Endothelial cell of umbilical vein (primary cell): ENCODE measurements at regions not wholly inside any gene's neighbourhood (a gene's known extent, or its start where the extent isn't known, plus 50 kb on each side); places are given as distances from the start of the nearest gene placed in this dataset.

Source experiments
- BruUV-seq: library from RNA; stranded (reverse); fragments of 400-500 nt; replicated peaks from 2 replicates; lab custom pipeline; 2021; lab: Mats Ljungman, UMichigan
- CTCF ChIA-PET: fragments of 300-600, 350-600 bp; sonication (Branson Sonifier 250); formaldehyde crosslinking; loops from one replicate; lab custom pipeline; 2021; ENCODE audit warnings: antibody characterized with exemption, inconsistent platforms; lab: Charles Lee
- POLR2A ChIA-PET: fragments of 300-600, 350-600 bp; sonication (Branson Sonifier 250); formaldehyde crosslinking; loops from one replicate; lab custom pipeline; 2021; ENCODE audit warnings: antibody characterized with exemption, inconsistent platforms; lab: Charles Lee
- DNase-seq: peaks from one replicate; pipeline ENCODE4 v3.0.0-alpha.2; 2011; ENCODE audit warnings: low read depth, low spot score
- FAIRE-seq: peaks from 2 replicates; lab custom pipeline; 2011; peaks lifted over from hg19 to GRCh38; lab: Jason Lieb, UNC
- H2AFZ ChIP-seq: 2 replicates; pipeline ENCODE4 v1.6.0; 2012; ENCODE audit warnings: low read depth, low read length, control low read depth, inconsistent platforms
- H3K27ac ChIP-seq: 2 replicates; pipeline ENCODE4 v1.5.1; 2011; ENCODE audit warnings: low read depth, mild to moderate bottlenecking, control low read depth, low read length, moderate library complexity; ENCODE audit not compliant: insufficient read depth
- H3K27me3 ChIP-seq, 2 experiments: 2 replicates each; pipeline versions ENCODE4 v1.6.0 to v1.6.1; 2011; ENCODE audit warnings: low read length in 2 of 2, mixed read lengths in 1 of 2; ENCODE audit not compliant: control insufficient read depth in 2 of 2, insufficient read depth in 2 of 2
- H3K36me3 ChIP-seq, 2 experiments: 2 replicates in 1 of 2; 3 replicates in 1 of 2; pipeline ENCODE4 v1.5.1; 2011; ENCODE audit warnings: low read length in 2 of 2, mild to moderate bottlenecking in 1 of 2, moderate library complexity in 1 of 2; ENCODE audit not compliant: control insufficient read depth in 2 of 2, insufficient read depth in 2 of 2; ENCODE audit errors: extremely low read depth in 1 of 2
- H3K4me1 ChIP-seq: 3 replicates; pipeline ENCODE4 v1.5.1; 2011; ENCODE audit warnings: mild to moderate bottlenecking, low read length; ENCODE audit not compliant: control insufficient read depth, insufficient read depth; ENCODE audit errors: extremely low read depth
- H3K4me2 ChIP-seq: 2 replicates; pipeline ENCODE4 v1.6.1; 2011; ENCODE audit warnings: low read length, control low read depth, mixed read lengths; ENCODE audit not compliant: insufficient read depth
- H3K4me3 ChIP-seq, 3 experiments: fragments of 200-600 bp in 1 of 3; sonication (generic), shearing (Covaris generic) in 1 of 3; replicated peaks in 1 of 3; 2 replicates each; pipeline ENCODE4 v1.5.1; 2011 to 2016; ENCODE audit warnings: control low read depth in 3 of 3, low read length in 3 of 3, mild to moderate bottlenecking in 2 of 3, inconsistent platforms in 1 of 3, low read depth in 1 of 3, moderate library complexity in 1 of 3; ENCODE audit not compliant: insufficient read depth in 1 of 3
- H3K79me2 ChIP-seq: 2 replicates; pipeline ENCODE4 v1.6.0; 2012; ENCODE audit warnings: low read length, inconsistent platforms; ENCODE audit not compliant: control insufficient read depth, insufficient read depth
- H3K9ac ChIP-seq: replicated peaks from 2 replicates; pipeline ENCODE3; 2011; ENCODE audit warnings: low read length, control low read depth; ENCODE audit not compliant: insufficient read depth; ENCODE audit errors: extremely low read depth
- H3K9me1 ChIP-seq: replicated peaks from 3 replicates; pipeline ENCODE4 v1.6.0; 2011; ENCODE audit warnings: mild to moderate bottlenecking, low read length; ENCODE audit not compliant: control insufficient read depth, insufficient read depth; ENCODE audit errors: extremely low read depth
- H3K9me3 ChIP-seq: replicated peaks from 2 replicates; pipeline ENCODE4 v1.5.1; 2012; ENCODE audit warnings: low read length, inconsistent platforms; ENCODE audit not compliant: control insufficient read depth, insufficient read depth
- H4K20me1 ChIP-seq: replicated peaks from 2 replicates; pipeline ENCODE3; 2011; ENCODE audit warnings: mild to moderate bottlenecking, low read length; ENCODE audit not compliant: control insufficient read depth, insufficient read depth; ENCODE audit errors: extremely low read depth
- CTCF ChIP-seq, 2 donors: IDR thresholded peaks; 1 replicate in 1 of 2; 2 replicates in 1 of 2; pipeline ENCODE4 v1.5.1; 2011; ENCODE audit warnings: low read length in 2 of 2, mild to moderate bottlenecking in 2 of 2, moderate library complexity in 2 of 2, control low read depth in 1 of 2, inconsistent platforms in 1 of 2, low read depth in 1 of 2; ENCODE audit not compliant: insufficient read depth in 1 of 2; ENCODE audit errors: extremely low read depth in 1 of 2
- EZH2 ChIP-seq: IDR thresholded peaks from 2 replicates; pipeline ENCODE4 v1.6.1; 2012; ENCODE audit warnings: borderline replicate concordance, low read depth, mild to moderate bottlenecking, moderate library complexity, low read length, inconsistent platforms; ENCODE audit not compliant: severe bottlenecking
- FOS ChIP-seq: IDR thresholded peaks from 2 replicates; pipeline ENCODE4 v1.6.1; 2011; ENCODE audit warnings: mild to moderate bottlenecking, low read length, moderate library complexity, borderline replicate concordance; ENCODE audit not compliant: insufficient read depth
- GATA2 ChIP-seq: IDR thresholded peaks from 2 replicates; pipeline ENCODE4 v1.7.0; 2011; ENCODE audit warnings: low read depth, mild to moderate bottlenecking, moderate library complexity, mixed read lengths, low read length; ENCODE audit not compliant: insufficient read length, insufficient read depth
- JUN ChIP-seq: IDR thresholded peaks from 2 replicates; pipeline ENCODE4 v1.6.1; 2011; ENCODE audit warnings: borderline replicate concordance, low read depth; ENCODE audit not compliant: insufficient read length, insufficient read depth
- MAX ChIP-seq: IDR thresholded peaks from 2 replicates; pipeline ENCODE4 v1.6.1; 2011; ENCODE audit not compliant: insufficient read depth, insufficient read length
- MYC ChIP-seq: IDR thresholded peaks from one replicate; pipeline ENCODE4 v1.6.1; 2011; ENCODE audit warnings: mild to moderate bottlenecking, low read depth, low read length
- POLR2A ChIP-seq: IDR thresholded peaks from 2 replicates; pipeline ENCODE4 v1.6.1; 2012; ENCODE audit warnings: low read depth, mild to moderate bottlenecking, control low read depth, low read length
- POLR2AphosphoS5 ChIP-seq: IDR thresholded peaks from 2 replicates; pipeline ENCODE4 v1.6.1; 2012; ENCODE audit warnings: low read depth, mild to moderate bottlenecking, control low read depth, low read length, moderate library complexity; ENCODE audit not compliant: insufficient read depth
- dilution Hi-C: fragments of 300-500 bp; cut with MboI; formaldehyde crosslinking; loops from one replicate; pipeline ENCODE4 v1.15.0; 2019; ENCODE audit warnings: low sequenced_read_pairs; ENCODE audit not compliant: extremely low pct_ligation_motif_present
- intact Hi-C: fragments of 100-400 bp; cut with micrococcal nuclease; formaldehyde crosslinking; loops from one replicate; pipeline ENCODE4 v1.10.0; 2022

- intact Hi-C loops, result no loop called here
- no peaks in the 10 kb centered on the region for H3K9me1 ChIP-seq
- no peak for DNase-seq
- no TSS peak for BruUV-seq
- no peaks in the 10 kb centered on the region for H3K36me3 ChIP-seq
- dilution Hi-C loops, result no loop called here
- peaks cover 2% of the 10 kb centered on the region for H3K9me3 ChIP-seq
- H3K27ac ChIP-seq, result no peak overlapping the region
- H3K4me3 ChIP-seq, result no peak overlapping the region
- no peak overlapping the region for H3K9ac ChIP-seq
- H3K27me3 ChIP-seq, result no peaks in the 10 kb centered on the region
- no peak for FAIRE-seq
- no peaks in the 10 kb centered on the region for H3K4me1 ChIP-seq
- ChIA-PET CTCF (no interaction called here), POLR2A (no interaction called here)
- H4K20me1 ChIP-seq, result no peaks in the 10 kb centered on the region
- H3K79me2 ChIP-seq, result no peaks in the 10 kb centered on the region
- H2AFZ ChIP-seq, result no peak overlapping the region
- H3K4me2 ChIP-seq, result no peak overlapping the region
- TF ChIP-seq POLR2A (no peak), GATA2 (no peak), FOS (no peak), JUN (no peak), MYC (no peak), EZH2 (no peak), MAX (no peak), CTCF (IDR thresholded peaks at IDR 0.05; ENCODE audit: extremely low read depth in 1 of 2, insufficient read depth in 1 of 2, low read depth in 1 of 2, low read length in 2 of 2) (no peak), POLR2AphosphoS5 (no peak)
Measured at GRCh38 chr12:131330106-131330815, 376.6 kb downstream of the ADGRD1 start.
